ENCODE measurements at regions not wholly inside any gene's neighbourhood (a gene's known extent, or its start where the extent isn't known, plus 50 kb on each side); places are given as distances from the start of the nearest gene placed in this dataset.
"Not testable (repeated sequence)": the region's sequence is repeated elsewhere in the genome, so short reads cannot be mapped to it uniquely, and the experiment has no call there.

- Histone ChIP-seq H3K9me3 (ENCODE audit: control insufficient read depth, low read length) (no peaks in the 10 kb centered on the region), H3K4me3 (ENCODE audit: insufficient read depth, low read depth, low read length) (no peak overlapping the region), H3K36me3 (ENCODE audit: control insufficient read depth, insufficient read depth, low read length) (no peaks in the 10 kb centered on the region), H3K4me1 (ENCODE audit: control insufficient read depth, insufficient read depth, low read length) (no peaks in the 10 kb centered on the region), H3K27ac (ENCODE audit: insufficient read depth, low read depth, low read length, poor library complexity, severe bottlenecking) (no peak overlapping the region), H3K27me3 (ENCODE audit: control insufficient read depth, insufficient read depth, low read length, poor library complexity, severe bottlenecking) (no peaks in the 10 kb centered on the region)
- 93% methylated on average over 3 of the region's 3 CpGs for WGBS, 2 experiments
Measured at GRCh38 chr2:208793434-208793833, 386.8 kb downstream of the PTH2R start.

GRCh38 chr2:208794288-208794975 is 387.8 kb downstream of the PTH2R start:
- H3K9me3 ChIP-seq (ENCODE audit: control insufficient read depth, low read length), result no peaks in the 10 kb centered on the region
- no peaks in the 10 kb centered on the region for H3K4me1 ChIP-seq (ENCODE audit: control insufficient read depth, insufficient read depth, low read length)
- WGBS, 2 experiments, result 94 to 97% methylated on average over 3 to 4 of the region's 4 CpGs
- no peaks in the 10 kb centered on the region for H3K27me3 ChIP-seq (ENCODE audit: control insufficient read depth, insufficient read depth, low read length, poor library complexity, severe bottlenecking)
- H3K4me3 ChIP-seq (ENCODE audit: insufficient read depth, low read depth, low read length), result no peak overlapping the region
- H3K36me3 ChIP-seq (ENCODE audit: control insufficient read depth, insufficient read depth, low read length), result no peaks in the 10 kb centered on the region
- no peak overlapping the region for H3K27ac ChIP-seq (ENCODE audit: insufficient read depth, low read depth, low read length, poor library complexity, severe bottlenecking)

- Histone ChIP-seq H3K4me1 (ENCODE audit: control insufficient read depth, insufficient read depth, low read length) (no peaks in the 10 kb centered on the region), H3K4me3 (ENCODE audit: insufficient read depth, low read depth, low read length) (no peak overlapping the region), H3K27me3 (ENCODE audit: control insufficient read depth, insufficient read depth, low read length, poor library complexity, severe bottlenecking) (no peaks in the 10 kb centered on the region), H3K36me3 (ENCODE audit: control insufficient read depth, insufficient read depth, low read length) (no peaks in the 10 kb centered on the region), H3K9me3 (ENCODE audit: control insufficient read depth, low read length) (no peaks in the 10 kb centered on the region), H3K27ac (ENCODE audit: insufficient read depth, low read depth, low read length, poor library complexity, severe bottlenecking) (no peak overlapping the region)
- 78 to 91% methylated on average over 1 of the region's 1 CpG for WGBS, 2 experiments
Measured at GRCh38 chr2:208798698-208799097, 392.1 kb downstream of the PTH2R start.

- H3K4me3 ChIP-seq (ENCODE audit: insufficient read depth, low read depth, low read length), result no peak overlapping the region
- H3K27me3 ChIP-seq (ENCODE audit: control insufficient read depth, insufficient read depth, low read length, poor library complexity, severe bottlenecking), result no peaks in the 10 kb centered on the region
- H3K27ac ChIP-seq (ENCODE audit: insufficient read depth, low read depth, low read length, poor library complexity, severe bottlenecking), result no peak overlapping the region
- WGBS, 2 experiments, result 92% methylated on average over 2 of the region's 2 CpGs; no CpG with 5 or more reads in 1 of the 2 experiments
- no peaks in the 10 kb centered on the region for H3K36me3 ChIP-seq (ENCODE audit: control insufficient read depth, insufficient read depth, low read length)
- no peaks in the 10 kb centered on the region for H3K9me3 ChIP-seq (ENCODE audit: control insufficient read depth, low read length)
- no peaks in the 10 kb centered on the region for H3K4me1 ChIP-seq (ENCODE audit: control insufficient read depth, insufficient read depth, low read length)
Measured at GRCh38 chr2:208799397-208799796, 392.8 kb downstream of the PTH2R start.

- H3K4me1 ChIP-seq (ENCODE audit: control insufficient read depth, insufficient read depth, low read length); H3K27me3 ChIP-seq (ENCODE audit: control insufficient read depth, insufficient read depth, low read length, poor library complexity, severe bottlenecking); H3K27ac ChIP-seq (ENCODE audit: insufficient read depth, low read depth, low read length, poor library complexity, severe bottlenecking); H3K4me3 ChIP-seq (ENCODE audit: insufficient read depth, low read depth, low read length); H3K9me3 ChIP-seq (ENCODE audit: control insufficient read depth, low read length); H3K36me3 ChIP-seq (ENCODE audit: control insufficient read depth, insufficient read depth, low read length): not testable (repeated sequence)
- WGBS, 2 experiments, result 90 to 94% methylated on average over 12 of the region's 12 CpGs
Measured at GRCh38 chr2:208800887-208801286, 394.3 kb downstream of the PTH2R start.

- 95 to 100% methylated on average over 2 of the region's 2 CpGs for WGBS, 2 experiments
- no peaks in the 10 kb centered on the region for H3K36me3 ChIP-seq (ENCODE audit: control insufficient read depth, insufficient read depth, low read length)
- no peak overlapping the region for H3K4me3 ChIP-seq (ENCODE audit: insufficient read depth, low read depth, low read length)
- H3K27ac ChIP-seq (ENCODE audit: insufficient read depth, low read depth, low read length, poor library complexity, severe bottlenecking), result no peak overlapping the region
- no peaks in the 10 kb centered on the region for H3K4me1 ChIP-seq (ENCODE audit: control insufficient read depth, insufficient read depth, low read length)
- no peaks in the 10 kb centered on the region for H3K27me3 ChIP-seq (ENCODE audit: control insufficient read depth, insufficient read depth, low read length, poor library complexity, severe bottlenecking)
- H3K9me3 ChIP-seq (ENCODE audit: control insufficient read depth, low read length), result no peaks in the 10 kb centered on the region
Measured at GRCh38 chr2:208807756-208808155, 401.2 kb downstream of the PTH2R start.

GRCh38 chr2:208811885-208812284 is 405.3 kb downstream of the PTH2R start:
- WGBS, 2 experiments, result 36 to 38% methylated on average over 7 of the region's 10 CpGs
- not testable (repeated sequence) for H3K36me3 ChIP-seq (ENCODE audit: control insufficient read depth, insufficient read depth, low read length); H3K27ac ChIP-seq (ENCODE audit: insufficient read depth, low read depth, low read length, poor library complexity, severe bottlenecking)

GRCh38 chr2:208819190-208819589 is 412.6 kb downstream of the PTH2R start:
- Histone ChIP-seq H3K36me3 (ENCODE audit: control insufficient read depth, insufficient read depth, low read length) (no peaks in the 10 kb centered on the region), H3K9me3 (ENCODE audit: control insufficient read depth, low read length) (no peaks in the 10 kb centered on the region), H3K27me3 (ENCODE audit: control insufficient read depth, insufficient read depth, low read length, poor library complexity, severe bottlenecking) (no peaks in the 10 kb centered on the region), H3K4me3 (ENCODE audit: insufficient read depth, low read depth, low read length) (no peak overlapping the region), H3K27ac (ENCODE audit: insufficient read depth, low read depth, low read length, poor library complexity, severe bottlenecking) (no peak overlapping the region), H3K4me1 (ENCODE audit: control insufficient read depth, insufficient read depth, low read length) (no peaks in the 10 kb centered on the region)
- WGBS, 2 experiments, result 83 to 100% methylated on average over 1 to 2 of the region's 2 CpGs

More at GRCh38 chr2:208811885-208812284, 405.3 kb downstream of the PTH2R start:
- not testable (repeated sequence) for H3K4me3 ChIP-seq (ENCODE audit: insufficient read depth, low read depth, low read length); H3K9me3 ChIP-seq (ENCODE audit: control insufficient read depth, low read length); H3K4me1 ChIP-seq (ENCODE audit: control insufficient read depth, insufficient read depth, low read length); H3K27me3 ChIP-seq (ENCODE audit: control insufficient read depth, insufficient read depth, low read length, poor library complexity, severe bottlenecking)

- Histone ChIP-seq H3K4me3 (ENCODE audit: insufficient read depth, low read depth, low read length) (no peak overlapping the region), H3K27ac (ENCODE audit: insufficient read depth, low read depth, low read length, poor library complexity, severe bottlenecking) (no peak overlapping the region), H3K9me3 (ENCODE audit: control insufficient read depth, low read length) (no peaks in the 10 kb centered on the region), H3K4me1 (ENCODE audit: control insufficient read depth, insufficient read depth, low read length) (no peaks in the 10 kb centered on the region), H3K27me3 (ENCODE audit: control insufficient read depth, insufficient read depth, low read length, poor library complexity, severe bottlenecking) (no peaks in the 10 kb centered on the region), H3K36me3 (ENCODE audit: control insufficient read depth, insufficient read depth, low read length) (no peaks in the 10 kb centered on the region)
- WGBS, 2 experiments, result 79 to 83% methylated on average over 1 of the region's 1 CpG
Measured at GRCh38 chr2:208820014-208820688, 413.6 kb downstream of the PTH2R start.

- Histone ChIP-seq H3K4me1 (ENCODE audit: control insufficient read depth, insufficient read depth, low read length) (no peaks in the 10 kb centered on the region), H3K9me3 (ENCODE audit: control insufficient read depth, low read length) (no peaks in the 10 kb centered on the region), H3K4me3 (ENCODE audit: insufficient read depth, low read depth, low read length) (no peak overlapping the region), H3K36me3 (ENCODE audit: control insufficient read depth, insufficient read depth, low read length) (no peaks in the 10 kb centered on the region), H3K27ac (ENCODE audit: insufficient read depth, low read depth, low read length, poor library complexity, severe bottlenecking) (no peak overlapping the region), H3K27me3 (ENCODE audit: control insufficient read depth, insufficient read depth, low read length, poor library complexity, severe bottlenecking) (no peaks in the 10 kb centered on the region)
- WGBS, 2 experiments, result 90 to 92% methylated on average over 3 of the region's 3 CpGs
Measured at GRCh38 chr2:208827109-208827508, 420.5 kb downstream of the PTH2R start.
